Kidney capillary endothelial cell (primary cell): ENCODE measurements at regions not wholly inside any gene's neighbourhood (a gene's known extent, or its start where the extent isn't known, plus 50 kb on each side); places are given as distances from the start of the nearest gene placed in this dataset.
"Not testable (repeated sequence)": the region's sequence is repeated elsewhere in the genome, so short reads cannot be mapped to it uniquely, and the experiment has no call there.

Source experiments
- DNase-seq: peaks from one replicate; pipeline ENCODE4 v3.0.0-alpha.2; 2018; ENCODE audit warnings: low spot score

GRCh38 chr6:145275019-145275418 is 460.3 kb downstream of the EPM2A start:
- DNase-seq: no peak

GRCh38 chr6:145275787-145276186 is 459.5 kb downstream of the EPM2A start:
- no peak for DNase-seq

GRCh38 chr6:145276756-145277155 is 458.6 kb downstream of the EPM2A start:
- DNase-seq: no peak

GRCh38 chr6:145277358-145278086 is 457.8 kb downstream of the EPM2A start:
- DNase-seq: no peak

- no peak for DNase-seq
These were observed 457.0 kb downstream of the EPM2A start for GRCh38 chr6:145278163-145278807.

- DNase-seq: no peak
These were observed 455.8 kb downstream of the EPM2A start for GRCh38 chr6:145279551-145279950.

GRCh38 chr6:145279993-145280392 is 455.3 kb downstream of the EPM2A start:
- DNase-seq: no peak

GRCh38 chr6:145283209-145283608 is 452.1 kb downstream of the EPM2A start:
- DNase-seq: not testable (repeated sequence)

GRCh38 chr6:145283856-145284255 is 451.5 kb downstream of the EPM2A start:
- no peak for DNase-seq

GRCh38 chr6:145286916-145287315 is 448.4 kb downstream of the EPM2A start:
- DNase-seq: no peak

- DNase-seq: no peak
These were observed 445.7 kb downstream of the EPM2A start for GRCh38 chr6:145289573-145289972.

- no peak for DNase-seq
These were observed 445.2 kb downstream of the EPM2A start for GRCh38 chr6:145290122-145290521.

- DNase-seq: no peak
These were observed 443.3 kb downstream of the EPM2A start for GRCh38 chr6:145292066-145292465.

GRCh38 chr6:145294942-145295341 is 440.4 kb downstream of the EPM2A start:
- DNase-seq: no peak

GRCh38 chr6:145295746-145296145 is 439.6 kb downstream of the EPM2A start:
- DNase-seq: no peak

- no peak for DNase-seq
These were observed 429.6 kb downstream of the EPM2A start for GRCh38 chr6:145305670-145306069.

GRCh38 chr6:145306489-145306888 is 428.8 kb downstream of the EPM2A start:
- DNase-seq: no peak

GRCh38 chr6:145309842-145310535 is 425.3 kb downstream of the EPM2A start:
- no peak for DNase-seq

GRCh38 chr6:145312481-145312880 is 422.8 kb downstream of the EPM2A start:
- DNase-seq: no peak

GRCh38 chr6:145313041-145313855 is 422.1 kb downstream of the EPM2A start:
- DNase-seq: no peak

- DNase-seq: no peak
These were observed 419.2 kb downstream of the EPM2A start for GRCh38 chr6:145315982-145316600.

GRCh38 chr6:145318952-145319351 is 416.4 kb downstream of the EPM2A start:
- no peak for DNase-seq
